PC-3 (cell line): ENCODE measurements at regions not wholly inside any gene's neighbourhood (a gene's known extent, or its start where the extent isn't known, plus 50 kb on each side); places are given as distances from the start of the nearest gene placed in this dataset.

Experiments used
- ATAC-seq: fragments of 200-7000 bp; cut with Tn5 transposase; 2 replicates; pipeline ENCODE4 v1.9.1; 2020; ENCODE audit warnings: mild to moderate bottlenecking, moderate library complexity
- BruUV-seq: library from RNA; stranded (reverse); fragments of 400-500 nt; replicated peaks from 2 replicates; lab custom pipeline; 2021; lab: Mats Ljungman, UMichigan
- CTCF ChIA-PET: fragments of 300-600 bp; sonication (Branson Sonifier 250); formaldehyde crosslinking; loops from one replicate; lab custom pipeline; 2022; ENCODE audit warnings: antibody characterized with exemption; lab: Charles Lee
- POLR2A ChIA-PET: fragments of 300-600 bp; sonication (Branson Sonifier 250); formaldehyde crosslinking; loops from one replicate; lab custom pipeline; 2022; ENCODE audit warnings: antibody characterized with exemption; ENCODE audit not compliant: unreplicated experiment; lab: Charles Lee
- DNase-seq: peaks from one replicate; pipeline ENCODE4 v3.0.0-alpha.2; 2015
- H2AFZ ChIP-seq: fragments of 300-600 bp; sonication (generic); 2 replicates; pipeline ENCODE4 v1.6.0; 2016; ENCODE audit warnings: antibody characterized with exemption, low read length
- H3F3A ChIP-seq: fragments of 300-600 bp; sonication (generic); one replicate; pipeline ENCODE4 v1.6.0; 2017; ENCODE audit warnings: antibody characterized with exemption, low read length, control low read depth, mild to moderate bottlenecking; ENCODE audit not compliant: unreplicated experiment
- H3K27ac ChIP-seq: fragments of 300-600 bp; sonication (generic); 2 replicates; pipeline ENCODE4 v1.5.1; 2016; ENCODE audit warnings: mild to moderate bottlenecking, low read length
- H3K27me3 ChIP-seq: fragments of 300-600 bp; sonication (generic); 2 replicates; pipeline ENCODE4 v1.6.1; 2016; ENCODE audit warnings: low read length, mixed read lengths
- H3K36me3 ChIP-seq: fragments of 300-600 bp; sonication (generic); 2 replicates; pipeline ENCODE4 v1.6.1; 2016; ENCODE audit warnings: low read depth, mixed run types, low read length, mixed read lengths
- H3K4me1 ChIP-seq: fragments of 300-600 bp; sonication (generic); 2 replicates; pipeline ENCODE4 v1.5.1; 2016; ENCODE audit warnings: low read length; ENCODE audit not compliant: insufficient read depth
- H3K4me2 ChIP-seq: fragments of 300-600 bp; sonication (generic); 2 replicates; pipeline ENCODE4 v1.6.0; 2016; ENCODE audit warnings: low read length
- H3K4me3 ChIP-seq: fragments of 300-600 bp; sonication (generic); 2 replicates; pipeline ENCODE4 v1.5.1; 2016; ENCODE audit warnings: mild to moderate bottlenecking, low read length, mixed read lengths
- H3K79me2 ChIP-seq: fragments of 300-600 bp; sonication (generic); 2 replicates; pipeline ENCODE4 v1.6.1; 2017; ENCODE audit warnings: low read length, mixed read lengths
- H3K9ac ChIP-seq: fragments of 300-600 bp; sonication (generic); 2 replicates; pipeline ENCODE4 v1.6.0; 2016; ENCODE audit warnings: mild to moderate bottlenecking, low read length
- H3K9me2 ChIP-seq: fragments of 300-600 bp; sonication (generic); replicated peaks from 2 replicates; pipeline ENCODE4 v1.6.1; 2016; ENCODE audit warnings: mixed run types, low read length, mixed read lengths
- H3K9me3 ChIP-seq: fragments of 300-600 bp; sonication (generic); 2 replicates; pipeline ENCODE4 v1.6.1; 2016; ENCODE audit warnings: low read length, mixed read lengths
- H4K20me1 ChIP-seq: fragments of 300-600 bp; sonication (generic); 2 replicates; pipeline ENCODE4 v1.6.1; 2016; ENCODE audit warnings: low read length, mixed read lengths
- CTCF ChIP-seq: fragments of 300-600 bp; sonication (generic); conservative IDR thresholded peaks from 2 replicates; pipeline ENCODE4 v1.5.1; 2017; ENCODE audit warnings: antibody characterized with exemption, low read depth, mild to moderate bottlenecking, low read length
- EZH2 ChIP-seq: fragments of 300-600 bp; sonication (generic); IDR thresholded peaks from one replicate; pipeline ENCODE4 v1.6.1; 2017; ENCODE audit warnings: antibody characterized with exemption, mild to moderate bottlenecking, low read length; ENCODE audit not compliant: unreplicated experiment
- EZH2phosphoT487 ChIP-seq: fragments of 300-600 bp; sonication (generic); IDR thresholded peaks from 2 replicates; pipeline ENCODE4 v1.6.1; 2018; ENCODE audit warnings: mild to moderate bottlenecking, antibody characterized with exemption, low read length, borderline replicate concordance
- intact Hi-C: fragments of 100-400 bp; cut with micrococcal nuclease; formaldehyde crosslinking; loops from 2 replicates; pipeline ENCODE4 v1.9.0; 2023

DNA sequence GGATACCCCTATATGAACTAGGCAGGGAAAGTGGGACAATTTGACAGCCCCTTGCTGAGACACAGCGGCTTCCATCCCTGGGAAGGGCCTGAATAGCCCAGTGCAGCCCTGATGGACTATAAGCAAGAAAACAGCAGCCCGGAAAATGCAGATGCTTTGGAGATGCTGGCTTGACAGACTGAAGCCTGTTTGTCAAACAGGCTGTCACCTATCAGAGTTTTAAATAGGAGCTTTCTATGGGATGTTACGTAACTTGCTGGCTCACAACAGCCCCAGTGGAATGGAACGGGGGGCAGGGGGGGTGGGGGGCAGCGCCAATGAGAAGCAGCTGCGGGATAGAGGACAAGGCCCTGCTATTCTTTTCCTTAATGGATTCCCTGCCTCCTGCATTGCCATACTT is 91.9 kb upstream of the NTM start:
- no peak for TF ChIP-seq EZH2
- TF ChIP-seq EZH2phosphoT487: no peak
- TF ChIP-seq CTCF: no peak
- ATAC-seq: no peak

GRCh38 chr11:131279654-131280384 is 90.6 kb upstream of the NTM start:
- DNase-seq (peak; percentile 22), ATAC-seq (no peak)
- Histone ChIP-seq H3K27ac (no peak overlapping the region), H4K20me1 (no peaks in the 10 kb centered on the region), H3K9ac (no peak overlapping the region), H3K4me2 (no peak overlapping the region), H2AFZ (no peak overlapping the region), H3K36me3 (no peaks in the 10 kb centered on the region), H3K27me3 (peaks cover 48% of the 10 kb centered on the region), H3K79me2 (no peaks in the 10 kb centered on the region), H3K9me3 (no peaks in the 10 kb centered on the region), H3F3A (no peaks in the 10 kb centered on the region), H3K4me1 (no peaks in the 10 kb centered on the region), H3K4me3 (no peak overlapping the region), H3K9me2 (no peaks in the 10 kb centered on the region)
- intact Hi-C loops: no loop called here
- no TSS peak for BruUV-seq
- ChIA-PET CTCF (no interaction called here), POLR2A (no interaction called here)
- TF ChIP-seq CTCF (no peak), EZH2 (no peak), EZH2phosphoT487 (no peak)

More for the DNA sequence above, 91.9 kb upstream of the NTM start:
- ChIA-PET POLR2A (no interaction called here), CTCF (no interaction called here)
- Histone ChIP-seq H3K36me3 (no peaks in the 10 kb centered on the region), H2AFZ (no peak overlapping the region), H3K79me2 (no peaks in the 10 kb centered on the region), H3K9me2 (no peaks in the 10 kb centered on the region), H3F3A (no peaks in the 10 kb centered on the region), H3K27me3 (peaks cover 46% of the 10 kb centered on the region), H3K4me1 (no peaks in the 10 kb centered on the region), H4K20me1 (no peaks in the 10 kb centered on the region), H3K27ac (no peak overlapping the region), H3K9me3 (no peaks in the 10 kb centered on the region), H3K4me3 (no peak overlapping the region), H3K4me2 (no peak overlapping the region), H3K9ac (no peak overlapping the region)
- no peak for DNase-seq
- intact Hi-C loops: no loop called here
- no TSS peak for BruUV-seq

- no peak for ATAC-seq
Observed at GRCh38 chr11:131281316-131281715, 89.1 kb upstream of the NTM start.

More at GRCh38 chr11:131281316-131281715, 89.1 kb upstream of the NTM start:
- DNase-seq: no peak
- BruUV-seq: no TSS peak
- Histone ChIP-seq H3K27me3 (peaks cover 42% of the 10 kb centered on the region), H3K36me3 (no peaks in the 10 kb centered on the region), H3K79me2 (no peaks in the 10 kb centered on the region), H2AFZ (no peak overlapping the region), H3K4me2 (no peak overlapping the region), H3F3A (no peaks in the 10 kb centered on the region), H3K27ac (no peak overlapping the region), H3K9me2 (no peaks in the 10 kb centered on the region), H3K9ac (no peak overlapping the region), H3K4me3 (no peak overlapping the region), H4K20me1 (no peaks in the 10 kb centered on the region), H3K4me1 (no peaks in the 10 kb centered on the region), H3K9me3 (no peaks in the 10 kb centered on the region)
- TF ChIP-seq EZH2: no peak
- TF ChIP-seq CTCF: no peak
- no peak for TF ChIP-seq EZH2phosphoT487
- ChIA-PET POLR2A (no interaction called here), CTCF (no interaction called here)
- intact Hi-C loops: no loop called here
